HL-60 (cell line): ENCODE measurements at regions not wholly inside any gene's neighbourhood (a gene's known extent, or its start where the extent isn't known, plus 50 kb on each side); places are given as distances from the start of the nearest gene placed in this dataset.
"Not testable (repeated sequence)": the region's sequence is repeated elsewhere in the genome, so short reads cannot be mapped to it uniquely, and the experiment has no call there.

Experiments used
- DNase-seq, 2 experiments: peaks; one replicate each; pipeline ENCODE4 v3.0.0-alpha.2; 2010 to 2020; ENCODE audit warnings: low read depth in 1 of 2, low spot score in 1 of 2
- H3K27ac ChIP-seq: fragments of 250-450 bp; sonication (Bioruptor Pico); replicated peaks from 2 replicates; pipeline ENCODE4 v1.5.1; 2020; ENCODE audit warnings: mild to moderate bottlenecking, moderate library complexity
- H3K27me3 ChIP-seq: fragments of 250-450 bp; sonication (Bioruptor Pico); 2 replicates; pipeline ENCODE4 v1.5.1; 2021; ENCODE audit warnings: mild to moderate bottlenecking, moderate library complexity; ENCODE audit not compliant: insufficient read depth, poor library complexity, severe bottlenecking
- H3K4me3 ChIP-seq: replicated peaks from 2 replicates; pipeline ENCODE4 v1.5.1; 2011; ENCODE audit warnings: mild to moderate bottlenecking, control low read depth, low read length; ENCODE audit not compliant: insufficient read depth
- CTCF ChIP-seq: IDR thresholded peaks from one replicate; pipeline ENCODE4 v1.5.1; 2011; ENCODE audit warnings: low read length, control low read depth, inconsistent platforms; ENCODE audit not compliant: insufficient read depth
- GABPA ChIP-seq: IDR thresholded peaks from 2 replicates; pipeline ENCODE4 v1.6.1; 2012; ENCODE audit warnings: low read depth
- POLR2AphosphoS5 ChIP-seq: IDR thresholded peaks from 2 replicates; pipeline ENCODE4 v1.6.1; 2012; ENCODE audit warnings: low read depth
- REST ChIP-seq: IDR thresholded peaks from 2 replicates; pipeline ENCODE4 v1.6.1; 2012; ENCODE audit warnings: low read depth; ENCODE audit not compliant: insufficient replicate concordance
- SPI1 ChIP-seq: IDR thresholded peaks from 2 replicates; pipeline ENCODE4 v1.6.1; 2012; ENCODE audit warnings: low read depth, mild to moderate bottlenecking, borderline replicate concordance

- Histone ChIP-seq H3K27ac (no peak overlapping the region), H3K27me3 (no peaks in the 10 kb centered on the region), H3K4me3 (no peak overlapping the region)
- TF ChIP-seq REST (no peak), GABPA (no peak), SPI1 (no peak), CTCF (no peak), POLR2AphosphoS5 (no peak)
- DNase-seq: no peak
Measured at GRCh38 chr4:84110040-84110439, 389.1 kb downstream of the NKX6-1 start.

- not testable (repeated sequence) for H3K27ac ChIP-seq, DNase-seq, H3K27me3 ChIP-seq
Measured at GRCh38 chr4:84101653-84102625, 397.2 kb downstream of the NKX6-1 start.

GRCh38 chr4:84100071-84100470 lies 399.0 kb downstream of the NKX6-1 start:
- Histone ChIP-seq H3K27me3 (no peaks in the 10 kb centered on the region), H3K4me3 (no peak overlapping the region), H3K27ac (no peak overlapping the region)
- no peak for TF ChIP-seq SPI1
- TF ChIP-seq REST: no peak
- no peak for TF ChIP-seq GABPA
- no peak for TF ChIP-seq POLR2AphosphoS5
- DNase-seq: no peak

More at GRCh38 chr4:84101653-84102625, 397.2 kb downstream of the NKX6-1 start:
- not testable (repeated sequence) for H3K4me3 ChIP-seq

GRCh38 chr4:84099599-84099998 lies 399.5 kb downstream of the NKX6-1 start:
- DNase-seq: no peak
- H3K4me3 ChIP-seq: no peak overlapping the region
- TF ChIP-seq GABPA (no peak), SPI1 (no peak), CTCF (no peak), POLR2AphosphoS5 (no peak), REST (no peak)
- no peaks in the 10 kb centered on the region for H3K27me3 ChIP-seq
- no peak overlapping the region for H3K27ac ChIP-seq
